IPS-18a (cell line): ENCODE measurements at regions not wholly inside any gene's neighbourhood (a gene's known extent, or its start where the extent isn't known, plus 50 kb on each side); places are given as distances from the start of the nearest gene placed in this dataset.

Source experiments
- H3K27ac ChIP-seq: one replicate; pipeline ENCODE4 v1.5.1; 2013; ENCODE audit warnings: low read length
- H3K27me3 ChIP-seq: one replicate; pipeline ENCODE4 v1.6.1; 2013; ENCODE audit warnings: mild to moderate bottlenecking, low read length; ENCODE audit not compliant: control insufficient read depth, insufficient read depth
- H3K36me3 ChIP-seq: one replicate; pipeline ENCODE4 v1.6.1; 2013; ENCODE audit warnings: low read depth, low read length; ENCODE audit not compliant: control insufficient read depth
- H3K4me1 ChIP-seq: one replicate; pipeline ENCODE4 v1.6.1; 2013; ENCODE audit warnings: low read depth, low read length; ENCODE audit not compliant: control insufficient read depth
- H3K4me3 ChIP-seq: one replicate; pipeline ENCODE4 v1.5.1; 2013; ENCODE audit warnings: low read length
- H3K9ac ChIP-seq: one replicate; pipeline ENCODE4 v1.6.1; 2013; ENCODE audit warnings: mild to moderate bottlenecking, low read length, moderate library complexity
- H3K9me3 ChIP-seq: one replicate; pipeline ENCODE4 v1.6.1; 2013; ENCODE audit warnings: low read depth, low read length; ENCODE audit not compliant: control insufficient read depth

DNA sequence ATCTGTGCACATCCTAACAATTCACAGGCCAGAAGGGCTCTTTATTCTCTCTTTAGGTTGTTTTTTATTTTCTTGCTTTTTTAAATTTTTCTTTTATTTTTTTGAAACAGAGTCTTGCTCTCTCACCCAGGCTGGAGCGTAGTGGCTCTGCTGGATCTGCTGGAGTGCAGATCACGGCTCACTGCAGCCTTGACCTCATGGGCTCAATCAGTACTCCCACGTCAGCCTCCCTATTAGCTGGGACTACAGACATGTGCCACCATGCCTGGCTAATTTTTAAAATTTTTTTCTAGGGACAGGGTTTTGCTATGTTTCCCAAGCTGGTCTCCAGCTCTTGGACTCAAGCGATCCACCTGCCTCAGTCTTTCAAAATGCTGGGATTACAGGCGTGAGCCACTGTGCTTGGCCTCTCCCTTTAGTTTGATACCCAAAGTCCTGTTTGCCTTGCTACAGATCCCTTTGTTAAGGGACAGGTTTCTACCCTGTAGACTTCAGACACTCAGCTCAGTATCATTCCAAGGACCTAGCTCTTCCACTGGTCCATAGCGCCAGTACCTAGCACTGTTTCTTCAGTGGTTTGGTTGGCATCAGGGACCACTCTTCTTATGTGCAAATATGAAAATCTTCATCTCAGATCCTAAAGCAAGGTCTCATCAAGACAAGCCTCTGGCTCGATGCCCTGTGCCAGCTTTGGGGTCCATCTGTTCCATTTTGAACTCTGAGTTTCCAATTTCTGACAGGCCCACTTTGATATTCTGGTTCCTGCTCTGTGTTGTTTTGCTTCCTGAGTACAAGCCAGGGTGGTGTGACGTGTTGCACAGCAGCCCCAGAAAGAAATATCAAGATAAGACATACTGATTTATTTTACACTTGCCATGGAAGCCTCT, 211.7 kb downstream of the FAT3 start:
- H3K36me3 ChIP-seq = no peaks in the 10 kb centered on the region
- H3K27ac ChIP-seq = no peak overlapping the region
- no peak overlapping the region for H3K9ac ChIP-seq
- H3K4me3 ChIP-seq = no peak overlapping the region
- H3K4me1 ChIP-seq = peaks cover 13% of the 10 kb centered on the region
- no peaks in the 10 kb centered on the region for H3K9me3 ChIP-seq
- no peaks in the 10 kb centered on the region for H3K27me3 ChIP-seq

- H3K9ac ChIP-seq = no peak overlapping the region
- no peaks in the 10 kb centered on the region for H3K27me3 ChIP-seq
- H3K4me1 ChIP-seq = peaks cover 18% of the 10 kb centered on the region
- H3K9me3 ChIP-seq = no peaks in the 10 kb centered on the region
- H3K27ac ChIP-seq = no peak overlapping the region
- H3K36me3 ChIP-seq = no peaks in the 10 kb centered on the region
- H3K4me3 ChIP-seq = no peak overlapping the region
Observed at GRCh38 chr11:92439133-92439532, 214.5 kb downstream of the FAT3 start.

- Histone ChIP-seq H3K27ac (peak overlapping the region; percentile 8), H3K9me3 (no peaks in the 10 kb centered on the region), H3K4me1 (peaks cover 18% of the 10 kb centered on the region), H3K36me3 (no peaks in the 10 kb centered on the region), H3K4me3 (peak overlapping the region; percentile 30), H3K27me3 (no peaks in the 10 kb centered on the region), H3K9ac (peak overlapping the region; percentile 21)
Observed at GRCh38 chr11:92440701-92441442, 216.3 kb downstream of the FAT3 start.

GRCh38 chr11:92441443-92441726, 216.8 kb downstream of the FAT3 start:
- H3K27me3 ChIP-seq = no peaks in the 10 kb centered on the region
- peak overlapping the region; percentile 21 for H3K9ac ChIP-seq
- H3K36me3 ChIP-seq = no peaks in the 10 kb centered on the region
- peak overlapping the region; percentile 8 for H3K27ac ChIP-seq
- peaks cover 18% of the 10 kb centered on the region for H3K4me1 ChIP-seq
- H3K9me3 ChIP-seq = no peaks in the 10 kb centered on the region
- H3K4me3 ChIP-seq = peak overlapping the region; percentile 30

DNA sequence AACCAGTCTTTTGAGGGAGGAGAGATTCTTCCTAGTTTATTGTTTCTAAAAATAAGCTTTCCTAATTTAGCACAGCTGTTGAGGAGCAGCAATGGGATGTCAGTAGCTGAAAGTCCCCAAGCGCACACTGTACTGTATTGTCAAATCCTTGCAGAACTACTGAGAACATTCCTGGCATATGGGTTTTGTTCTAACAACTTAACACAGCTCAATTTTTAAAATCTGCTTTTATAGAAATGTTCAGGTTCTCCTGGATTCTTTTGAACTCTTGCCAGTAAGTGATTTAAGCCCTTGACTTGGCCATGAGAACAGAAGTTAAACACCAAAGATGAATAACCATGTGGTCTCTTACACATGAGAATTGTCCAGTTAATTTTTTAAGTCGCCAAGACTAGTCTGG, 218.6 kb downstream of the FAT3 start:
- H3K4me1 ChIP-seq = peaks cover 18% of the 10 kb centered on the region
- no peaks in the 10 kb centered on the region for H3K36me3 ChIP-seq
- H3K27me3 ChIP-seq = no peaks in the 10 kb centered on the region
- no peak overlapping the region for H3K4me3 ChIP-seq
- H3K9me3 ChIP-seq = no peaks in the 10 kb centered on the region
- no peak overlapping the region for H3K9ac ChIP-seq
- H3K27ac ChIP-seq = no peak overlapping the region

DNA sequence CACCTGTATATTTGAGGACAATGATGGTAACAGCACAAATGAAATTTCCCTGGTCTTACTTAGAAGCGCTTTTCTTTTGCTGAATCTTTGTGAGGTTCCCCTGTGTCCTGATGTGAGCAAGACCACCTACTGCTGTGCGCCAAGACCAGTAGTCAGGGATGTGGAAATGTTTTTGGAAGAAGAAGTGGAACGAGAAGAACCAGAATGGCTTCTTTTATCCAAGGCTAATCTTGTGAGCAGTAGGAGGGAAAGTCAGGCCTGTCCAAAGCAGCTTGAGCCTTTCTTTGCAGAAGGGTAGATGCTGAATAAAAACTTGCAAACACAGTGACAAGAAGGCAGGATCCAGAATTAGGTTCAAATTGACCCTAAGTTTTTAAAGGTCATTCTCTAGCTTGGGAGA, 223.0 kb downstream of the FAT3 start:
- Histone ChIP-seq H3K9ac (no peak overlapping the region), H3K4me1 (peaks cover 4% of the 10 kb centered on the region)

GRCh38 chr11:92449222-92449621, 224.6 kb downstream of the FAT3 start:
- no peak overlapping the region for H3K27ac ChIP-seq
- no peak overlapping the region for H3K4me3 ChIP-seq
- peaks cover 4% of the 10 kb centered on the region for H3K4me1 ChIP-seq
- no peaks in the 10 kb centered on the region for H3K9me3 ChIP-seq
- no peaks in the 10 kb centered on the region for H3K27me3 ChIP-seq
- H3K36me3 ChIP-seq = no peaks in the 10 kb centered on the region
- no peak overlapping the region for H3K9ac ChIP-seq

More for the DNA sequence above, 223.0 kb downstream of the FAT3 start:
- no peak overlapping the region for H3K4me3 ChIP-seq
- no peaks in the 10 kb centered on the region for H3K36me3 ChIP-seq
- no peaks in the 10 kb centered on the region for H3K9me3 ChIP-seq
- H3K27me3 ChIP-seq = no peaks in the 10 kb centered on the region
- H3K27ac ChIP-seq = no peak overlapping the region

- no peaks in the 10 kb centered on the region for H3K36me3 ChIP-seq
- H3K27me3 ChIP-seq = no peaks in the 10 kb centered on the region
- no peak overlapping the region for H3K27ac ChIP-seq
- H3K4me3 ChIP-seq = no peak overlapping the region
- peaks cover 4% of the 10 kb centered on the region for H3K4me1 ChIP-seq
- H3K9ac ChIP-seq = no peak overlapping the region
- H3K9me3 ChIP-seq = no peaks in the 10 kb centered on the region
Observed at GRCh38 chr11:92449780-92450179, 225.2 kb downstream of the FAT3 start.

- Histone ChIP-seq H3K9me3 (no peaks in the 10 kb centered on the region), H3K4me3 (no peak overlapping the region), H3K27me3 (no peaks in the 10 kb centered on the region), H3K36me3 (no peaks in the 10 kb centered on the region), H3K9ac (no peak overlapping the region), H3K4me1 (peaks cover 4% of the 10 kb centered on the region), H3K27ac (no peak overlapping the region)
Observed at GRCh38 chr11:92451063-92451462, 226.4 kb downstream of the FAT3 start.

DNA sequence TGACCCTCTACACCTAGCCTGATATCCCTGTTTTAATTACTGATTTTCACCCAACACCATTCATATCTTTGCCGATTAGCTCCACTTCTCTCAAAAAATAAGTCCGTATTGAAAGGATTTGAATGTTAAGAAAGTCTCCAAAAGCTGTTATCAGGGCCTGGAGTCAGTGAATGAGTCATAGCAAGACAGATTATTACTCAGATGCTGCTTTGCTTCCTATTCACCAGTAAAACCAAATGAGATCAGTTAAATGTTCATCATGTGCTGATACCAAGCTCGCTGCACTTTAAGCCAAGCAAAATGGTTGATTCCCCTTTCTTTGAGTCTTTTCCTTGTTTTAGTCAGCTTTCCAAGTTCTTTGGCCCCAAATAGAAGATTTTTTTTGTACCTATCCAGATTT, 228.4 kb downstream of the FAT3 start:
- no peak overlapping the region for H3K4me3 ChIP-seq
- no peak overlapping the region for H3K27ac ChIP-seq
- no peaks in the 10 kb centered on the region for H3K27me3 ChIP-seq
- H3K36me3 ChIP-seq = no peaks in the 10 kb centered on the region
- H3K9ac ChIP-seq = no peak overlapping the region
- H3K4me1 ChIP-seq = peaks cover 4% of the 10 kb centered on the region
- no peaks in the 10 kb centered on the region for H3K9me3 ChIP-seq

DNA sequence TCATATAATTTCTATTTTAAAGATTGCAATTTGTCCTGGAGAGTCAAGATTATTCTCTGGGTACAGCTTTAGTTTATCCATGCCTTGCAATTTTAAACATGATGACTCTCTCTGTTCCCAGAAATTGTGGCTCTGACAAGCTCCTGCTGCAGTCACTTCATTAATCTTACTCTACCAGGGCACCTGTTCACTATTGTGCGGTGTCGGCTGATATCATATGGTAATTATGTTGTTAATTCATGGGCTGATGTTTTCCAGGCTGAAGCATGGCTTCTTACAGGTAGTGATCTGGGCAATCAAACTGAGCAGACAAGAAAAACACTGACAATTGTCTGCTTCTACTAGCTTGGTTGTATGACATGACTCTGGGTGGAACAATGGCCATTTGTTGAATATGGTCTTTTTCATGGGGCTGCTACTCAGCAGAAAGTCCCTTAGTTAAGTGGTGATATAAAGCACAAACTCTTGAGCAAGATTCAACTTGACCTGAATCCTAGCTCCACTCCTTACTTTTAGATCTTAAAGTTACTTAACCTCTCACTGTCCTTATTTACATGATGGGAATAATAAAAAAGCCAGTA, 230.7 kb downstream of the FAT3 start:
- Histone ChIP-seq H3K9ac (no peak overlapping the region), H3K27me3 (no peaks in the 10 kb centered on the region), H3K4me1 (no peaks in the 10 kb centered on the region), H3K9me3 (no peaks in the 10 kb centered on the region), H3K27ac (no peak overlapping the region), H3K4me3 (no peak overlapping the region), H3K36me3 (no peaks in the 10 kb centered on the region)
